GM12878 (cell line): ENCODE measurements at regions not wholly inside any gene's neighbourhood (a gene's known extent, or its start where the extent isn't known, plus 50 kb on each side); places are given as distances from the start of the nearest gene placed in this dataset.

Experiments
- ATAC-seq: fragments of 200-7000 bp; cut with Tn5 transposase; 3 replicates; pipeline ENCODE4 v1.9.1; 2020; ENCODE audit warnings: mild to moderate bottlenecking, moderate library complexity
- BruUV-seq: library from RNA; stranded (reverse); fragments of 400-500 nt; replicated peaks from 2 replicates; lab custom pipeline; 2021; lab: Mats Ljungman, UMichigan
- CTCF ChIA-PET: fragments of 300-600 bp; sonication (Branson Sonifier 250); formaldehyde crosslinking; extraction: SDS; loops from one replicate; lab custom pipeline; 2021; ENCODE audit warnings: inconsistent platforms; lab: Yijun Ruan, JAX
- POLR2A ChIA-PET: fragments of 350-600 bp; formaldehyde crosslinking; extraction: SDS; loops from one replicate; lab custom pipeline; 2021; ENCODE audit warnings: inconsistent platforms; lab: Charles Lee
- RAD21 ChIA-PET: fragments of 300-600 bp; sonication (Branson Sonifier 250); formaldehyde crosslinking; loops from one replicate; lab custom pipeline; 2023; ENCODE audit warnings: antibody characterized with exemption; ENCODE audit not compliant: unreplicated experiment; lab: Charles Lee
- SMC1A ChIA-PET: fragments of 300-600 bp; sonication (Branson Sonifier 250); formaldehyde crosslinking; loops from one replicate; lab custom pipeline; 2023; ENCODE audit not compliant: unreplicated experiment, uncharacterized antibody; lab: Charles Lee
- DNase-seq: peaks from one replicate; pipeline ENCODE4 v3.0.0-alpha.2; 2011; ENCODE audit warnings: low read depth, low spot score
- FAIRE-seq: peaks from 3 replicates; lab custom pipeline; 2011; peaks lifted over from hg19 to GRCh38; lab: Jason Lieb, UNC
- H2AFZ ChIP-seq: 2 replicates; pipeline ENCODE4 v1.6.0; 2011; ENCODE audit warnings: low read depth, low read length, control low read depth; ENCODE audit not compliant: control insufficient read depth
- H3K27ac ChIP-seq: 2 replicates; pipeline ENCODE4 v1.5.1; 2011; ENCODE audit warnings: control low read depth; ENCODE audit not compliant: control insufficient read depth, insufficient read depth
- H3K27me3 ChIP-seq, 2 experiments: replicated peaks in 1 of 2; 2 replicates each; pipeline versions ENCODE4 v1.6.0 to v1.6.1; 2011; ENCODE audit warnings: low read length in 1 of 2; ENCODE audit not compliant: control insufficient read depth in 2 of 2, insufficient read depth in 2 of 2
- H3K36me3 ChIP-seq, 2 experiments: 2 replicates each; pipeline ENCODE4 v1.5.1; 2011; ENCODE audit warnings: low read length in 1 of 2; ENCODE audit not compliant: control insufficient read depth in 2 of 2, insufficient read depth in 2 of 2
- H3K4me1 ChIP-seq: 2 replicates; pipeline ENCODE4 v1.6.1; 2011; ENCODE audit warnings: mild to moderate bottlenecking, low read length, moderate library complexity, mixed read lengths; ENCODE audit not compliant: control insufficient read depth, insufficient read depth
- H3K4me2 ChIP-seq: 2 replicates; pipeline ENCODE4 v1.6.0; 2011; ENCODE audit warnings: control low read depth; ENCODE audit not compliant: control insufficient read depth, insufficient read depth
- H3K4me3 ChIP-seq: fragments of 200-600 bp; sonication (generic); 2 replicates; pipeline ENCODE4 v1.5.1; 2016
- H3K79me2 ChIP-seq: 2 replicates; pipeline ENCODE4 v1.6.0; 2011; ENCODE audit warnings: low read length; ENCODE audit not compliant: control insufficient read depth, insufficient read depth
- H3K9ac ChIP-seq: 2 replicates; pipeline ENCODE4 v1.8.0; 2011; ENCODE audit warnings: low read length, control low read depth, mixed read lengths; ENCODE audit not compliant: control insufficient read depth, insufficient read depth
- H3K9me3 ChIP-seq: replicated peaks from 3 replicates; pipeline ENCODE4 v1.5.1; 2011; ENCODE audit warnings: mild to moderate bottlenecking, low read length; ENCODE audit not compliant: control insufficient read depth, insufficient read depth
- H4K20me1 ChIP-seq: 2 replicates; pipeline ENCODE4 v1.6.0; 2011; ENCODE audit not compliant: control insufficient read depth, insufficient read depth
- CHD4 ChIP-seq: fragments of 200-600 bp; sonication (generic); IDR thresholded peaks from 2 replicates; pipeline ENCODE4 v1.6.1; 2016; ENCODE audit warnings: mild to moderate bottlenecking
- E4F1 ChIP-seq: fragments of 450-650 bp; IDR thresholded peaks from 2 replicates; pipeline ENCODE4 v1.6.1; 2018; ENCODE audit warnings: borderline replicate concordance, mild to moderate bottlenecking; ENCODE audit not compliant: partially characterized antibody
- EP300 ChIP-seq, 2 experiments: fragments of 150-350 bp in 1 of 2; IDR thresholded peaks; 2 replicates each; pipeline ENCODE4 v1.6.1; 2011 to 2012; ENCODE audit warnings: low read depth in 2 of 2, low read length in 2 of 2, borderline replicate concordance in 1 of 2, improper control_type of control experiment in 1 of 2, inconsistent platforms in 1 of 2; ENCODE audit not compliant: control insufficient read depth in 1 of 2
- GATAD2B ChIP-seq: fragments of 450-650 bp; conservative IDR thresholded peaks from 2 replicates; pipeline ENCODE4 v1.6.1; 2017; ENCODE audit warnings: low read depth, mild to moderate bottlenecking, moderate library complexity
- HCFC1 ChIP-seq: fragments of 150-350 bp; IDR thresholded peaks from 2 replicates; pipeline ENCODE4 v1.6.1; 2014; ENCODE audit warnings: low read length
- HDAC6 ChIP-seq: fragments of 200-600 bp; sonication (generic); IDR thresholded peaks from one replicate; pipeline ENCODE4 v1.8.0; 2017; ENCODE audit warnings: antibody characterized with exemption; ENCODE audit not compliant: unreplicated experiment
- HDGF ChIP-seq: fragments of 450-650 bp; IDR thresholded peaks from 2 replicates; pipeline ENCODE4 v1.6.1; 2016; ENCODE audit warnings: antibody characterized with exemption
- IKZF2 ChIP-seq, 2 experiments: fragments of 450-650 bp; IDR thresholded peaks; 2 replicates each; pipeline ENCODE4 v1.6.1; 2017; ENCODE audit warnings: mild to moderate bottlenecking in 2 of 2, moderate library complexity in 2 of 2
- MEF2B ChIP-seq: fragments of 450-650 bp; IDR thresholded peaks from 2 replicates; pipeline ENCODE4 v1.6.1; 2018; ENCODE audit warnings: mild to moderate bottlenecking, moderate library complexity; ENCODE audit not compliant: partially characterized antibody, poor library complexity, severe bottlenecking
- PAX8 ChIP-seq: fragments of 450-650 bp; IDR thresholded peaks from 2 replicates; pipeline ENCODE4 v1.6.1; 2017; ENCODE audit warnings: mild to moderate bottlenecking, moderate library complexity
- RB1 ChIP-seq: fragments of 450-650 bp; formaldehyde crosslinking; IDR thresholded peaks from 2 replicates; pipeline ENCODE4 v1.6.1; 2017; ENCODE audit warnings: mild to moderate bottlenecking, borderline replicate concordance
- SIN3A ChIP-seq: IDR thresholded peaks from 2 replicates; pipeline ENCODE4 v1.6.1; 2012; ENCODE audit warnings: low read depth, low read length, improper control_type of control experiment
- SKIL ChIP-seq: fragments of 450-650 bp; IDR thresholded peaks from 2 replicates; pipeline ENCODE4 v1.6.1; 2017; ENCODE audit warnings: mild to moderate bottlenecking, low read depth, inconsistent platforms; ENCODE audit not compliant: poor library complexity, severe bottlenecking
- SMC3 ChIP-seq: IDR thresholded peaks from 2 replicates; pipeline ENCODE4 v1.6.1; 2011; ENCODE audit warnings: low read length, improper control_type of control experiment, borderline replicate concordance
- STAT1 ChIP-seq: fragments of 450-650 bp; conservative IDR thresholded peaks from 2 replicates; pipeline ENCODE4 v1.6.1; 2014; ENCODE audit warnings: antibody characterized with exemption, mild to moderate bottlenecking
- ZBTB33 ChIP-seq: fragments of 450-650 bp; IDR thresholded peaks from 2 replicates; pipeline ENCODE4 v1.6.1; 2017; ENCODE audit warnings: mild to moderate bottlenecking
- ZNF274 ChIP-seq: IDR thresholded peaks from one replicate; pipeline ENCODE4 v1.8.0; 2011; ENCODE audit not compliant: insufficient read length, insufficient read depth
- ZSCAN29 ChIP-seq: fragments of 450-650 bp; IDR thresholded peaks from 2 replicates; pipeline ENCODE4 v1.6.1; 2017; ENCODE audit warnings: mild to moderate bottlenecking, moderate library complexity
- WGBS: methylation state at CpG from one replicate; pipeline ENCODE4 v1.1.6; 2016; ENCODE audit warnings: low lambda C conversion rate; ENCODE audit not compliant: insufficient replicate concordance, insufficient coverage; ENCODE audit errors: missing lambda C conversion rate; 5-methylcytosine and 5-hydroxymethylcytosine counted together
- in situ Hi-C: fragments of 300-500 bp; cut with MboI; formaldehyde crosslinking; loops from 9 replicates; pipeline ENCODE4 v1.14.3; 2018; ENCODE audit warnings: mixed read lengths
- intact Hi-C: fragments of 100-400 bp; cut with micrococcal nuclease; formaldehyde crosslinking; loops from one replicate; pipeline ENCODE4 v1.14.2; 2022; ENCODE audit not compliant: unreplicated experiment

- TF ChIP-seq E4F1: no peak
- no peak for TF ChIP-seq CHD4
- TF ChIP-seq STAT1: no peak
- no peak for TF ChIP-seq ZNF274
- no peak for TF ChIP-seq ZBTB33
- no peak for TF ChIP-seq HDGF
- TF ChIP-seq HDAC6: no peak
- TF ChIP-seq SIN3A: no peak
These were observed 107.7 kb upstream of the RPS6KA3 start (continued) for GRCh38 chrX:20374450-20374849.

GRCh38 chrX:20373063-20373462, 106.4 kb upstream of the RPS6KA3 start:
- in situ Hi-C loops: no loop called here
- H2AFZ ChIP-seq: no peak overlapping the region
- ChIA-PET POLR2A (no interaction called here), CTCF (no interaction called here), SMC1A (no interaction called here), RAD21 (no interaction called here)
- H3K27ac ChIP-seq: no peak overlapping the region
- 52% methylated on average over 6 of the region's 6 CpGs for WGBS
- no peak overlapping the region for H3K4me3 ChIP-seq
- H3K9me3 ChIP-seq: no peaks in the 10 kb centered on the region
- intact Hi-C loops: no loop called here
- no peak overlapping the region for H3K9ac ChIP-seq
- FAIRE-seq: no peak
- no peaks in the 10 kb centered on the region; a peak in 1 of 4 replicates for H3K27me3 ChIP-seq
- no peaks in the 10 kb centered on the region for H3K79me2 ChIP-seq
- no peak for DNase-seq
- no peak for ATAC-seq
- H3K36me3 ChIP-seq: no peaks in the 10 kb centered on the region
- no peak overlapping the region for H3K4me2 ChIP-seq
- no peaks in the 10 kb centered on the region for H4K20me1 ChIP-seq
- H3K4me1 ChIP-seq: no peaks in the 10 kb centered on the region
- no TSS peak for BruUV-seq
- TF ChIP-seq GATAD2B (no peak), SMC3 (no peak), RB1 (no peak), HCFC1 (no peak), PAX8 (no peak), ZSCAN29 (no peak), IKZF2 (IDR thresholded peaks at IDR 0.05) (no peak), SKIL (no peak), EP300 (IDR thresholded peaks at IDR 0.05; ENCODE audit: borderline replicate concordance in 1 of 2, control insufficient read depth in 1 of 2, low read depth in 2 of 2, low read length in 2 of 2) (no peak), MEF2B (no peak)
